ENCODE measurements at regions not wholly inside any gene's neighbourhood (a gene's known extent, or its start where the extent isn't known, plus 50 kb on each side); places are given as distances from the start of the nearest gene placed in this dataset.

- TF ChIP-seq EZH2 (optimal IDR thresholded peaks at IDR 0.05; ENCODE audit: low read depth, low read length) (no peak), CTCF (IDR thresholded peaks at IDR 0.05; ENCODE audit: low read length) (no peak)
Measured at GRCh38 chr1:209341673-209342420, 241.7 kb upstream of the CAMK1G start.

All from MM.1S (cell line).